OCI-LY3 (cell line): ENCODE measurements at regions not wholly inside any gene's neighbourhood (a gene's known extent, or its start where the extent isn't known, plus 50 kb on each side); places are given as distances from the start of the nearest gene placed in this dataset.

Experiments used
- CTCF ChIP-seq: fragments of 200-600, 300-600 bp; sonication (generic); IDR thresholded peaks from 2 replicates; pipeline ENCODE4 v1.5.1; 2014; ENCODE audit warnings: antibody characterized with exemption, low read length, low read depth
- EZH2phosphoT487 ChIP-seq: fragments of 200-600 bp; shearing (Covaris generic); IDR thresholded peaks from 2 replicates; pipeline ENCODE4 v1.6.1; 2018; ENCODE audit warnings: antibody characterized with exemption, mixed run types, low read depth

- TF ChIP-seq CTCF (no peak), EZH2phosphoT487 (no peak)
Observed at GRCh38 chr13:58782736-58783135, 1151.2 kb downstream of the PCDH17 start.
